GM12878 (cell line): ENCODE measurements at regions not wholly inside any gene's neighbourhood (a gene's known extent, or its start where the extent isn't known, plus 50 kb on each side); places are given as distances from the start of the nearest gene placed in this dataset.

Source experiments
- ATAC-seq: fragments of 200-7000 bp; cut with Tn5 transposase; 3 replicates; pipeline ENCODE4 v1.9.1; 2020; ENCODE audit warnings: mild to moderate bottlenecking, moderate library complexity
- BruUV-seq: library from RNA; stranded (reverse); fragments of 400-500 nt; replicated peaks from 2 replicates; lab custom pipeline; 2021; lab: Mats Ljungman, UMichigan
- CTCF ChIA-PET: fragments of 300-600 bp; sonication (Branson Sonifier 250); formaldehyde crosslinking; extraction: SDS; loops from one replicate; lab custom pipeline; 2021; ENCODE audit warnings: inconsistent platforms; lab: Yijun Ruan, JAX
- POLR2A ChIA-PET: fragments of 350-600 bp; formaldehyde crosslinking; extraction: SDS; loops from one replicate; lab custom pipeline; 2021; ENCODE audit warnings: inconsistent platforms; lab: Charles Lee
- RAD21 ChIA-PET: fragments of 300-600 bp; sonication (Branson Sonifier 250); formaldehyde crosslinking; loops from one replicate; lab custom pipeline; 2023; ENCODE audit warnings: antibody characterized with exemption; ENCODE audit not compliant: unreplicated experiment; lab: Charles Lee
- SMC1A ChIA-PET: fragments of 300-600 bp; sonication (Branson Sonifier 250); formaldehyde crosslinking; loops from one replicate; lab custom pipeline; 2023; ENCODE audit not compliant: unreplicated experiment, uncharacterized antibody; lab: Charles Lee
- DNase-seq: peaks from one replicate; pipeline ENCODE4 v3.0.0-alpha.2; 2011; ENCODE audit warnings: low read depth, low spot score
- FAIRE-seq: peaks from 3 replicates; lab custom pipeline; 2011; peaks lifted over from hg19 to GRCh38; lab: Jason Lieb, UNC
- H2AFZ ChIP-seq: 2 replicates; pipeline ENCODE4 v1.6.0; 2011; ENCODE audit warnings: low read depth, low read length, control low read depth; ENCODE audit not compliant: control insufficient read depth
- H3K27ac ChIP-seq: 2 replicates; pipeline ENCODE4 v1.5.1; 2011; ENCODE audit warnings: control low read depth; ENCODE audit not compliant: control insufficient read depth, insufficient read depth
- H3K27me3 ChIP-seq, 2 experiments: replicated peaks in 1 of 2; 2 replicates each; pipeline versions ENCODE4 v1.6.0 to v1.6.1; 2011; ENCODE audit warnings: low read length in 1 of 2; ENCODE audit not compliant: control insufficient read depth in 2 of 2, insufficient read depth in 2 of 2
- H3K36me3 ChIP-seq, 2 experiments: 2 replicates each; pipeline ENCODE4 v1.5.1; 2011; ENCODE audit warnings: low read length in 1 of 2; ENCODE audit not compliant: control insufficient read depth in 2 of 2, insufficient read depth in 2 of 2
- H3K4me1 ChIP-seq: 2 replicates; pipeline ENCODE4 v1.6.1; 2011; ENCODE audit warnings: mild to moderate bottlenecking, low read length, moderate library complexity, mixed read lengths; ENCODE audit not compliant: control insufficient read depth, insufficient read depth
- H3K4me2 ChIP-seq: 2 replicates; pipeline ENCODE4 v1.6.0; 2011; ENCODE audit warnings: control low read depth; ENCODE audit not compliant: control insufficient read depth, insufficient read depth
- H3K4me3 ChIP-seq: fragments of 200-600 bp; sonication (generic); 2 replicates; pipeline ENCODE4 v1.5.1; 2016
- H3K79me2 ChIP-seq: 2 replicates; pipeline ENCODE4 v1.6.0; 2011; ENCODE audit warnings: low read length; ENCODE audit not compliant: control insufficient read depth, insufficient read depth
- H3K9ac ChIP-seq: 2 replicates; pipeline ENCODE4 v1.8.0; 2011; ENCODE audit warnings: low read length, control low read depth, mixed read lengths; ENCODE audit not compliant: control insufficient read depth, insufficient read depth
- H3K9me3 ChIP-seq: replicated peaks from 3 replicates; pipeline ENCODE4 v1.5.1; 2011; ENCODE audit warnings: mild to moderate bottlenecking, low read length; ENCODE audit not compliant: control insufficient read depth, insufficient read depth
- H4K20me1 ChIP-seq: 2 replicates; pipeline ENCODE4 v1.6.0; 2011; ENCODE audit not compliant: control insufficient read depth, insufficient read depth
- BACH1 ChIP-seq: fragments of 450-650 bp; IDR thresholded peaks from 2 replicates; pipeline ENCODE4 v1.6.1; 2017; ENCODE audit warnings: mild to moderate bottlenecking, borderline replicate concordance
- EED ChIP-seq: sonication (generic); IDR thresholded peaks from 2 replicates; pipeline ENCODE4 v1.6.1; 2016; ENCODE audit warnings: antibody characterized with exemption, low read depth
- FOXM1 ChIP-seq: IDR thresholded peaks from 2 replicates; pipeline ENCODE4 v1.6.1; 2012; ENCODE audit warnings: low read depth, mild to moderate bottlenecking, inconsistent platforms, low read length, moderate library complexity
- JUNB ChIP-seq: IDR thresholded peaks from 2 replicates; pipeline ENCODE4 v1.6.1; 2016; ENCODE audit warnings: antibody characterized with exemption, mild to moderate bottlenecking
- PAX5 ChIP-seq: IDR thresholded peaks from 2 replicates; pipeline ENCODE4 v1.6.1; 2011; ENCODE audit warnings: low read depth, low read length, borderline replicate concordance
- POU2F2 ChIP-seq: IDR thresholded peaks from 3 replicates; pipeline ENCODE4 v1.6.1; 2011; ENCODE audit warnings: low read depth, mild to moderate bottlenecking, low read length, borderline replicate concordance
- RFX5 ChIP-seq: IDR thresholded peaks from 2 replicates; pipeline ENCODE4 v1.6.1; 2011; ENCODE audit warnings: low read depth, low read length, improper control_type of control experiment
- SMAD5 ChIP-seq: IDR thresholded peaks from 2 replicates; pipeline ENCODE4 v1.6.1; 2016; ENCODE audit warnings: antibody characterized with exemption, low read depth
- TAF1 ChIP-seq: IDR thresholded peaks from 2 replicates; pipeline ENCODE4 v1.6.1; 2011; ENCODE audit warnings: mild to moderate bottlenecking, low read depth, low read length, borderline replicate concordance
- TARDBP ChIP-seq: IDR thresholded peaks from 2 replicates; pipeline ENCODE4 v1.6.1; 2016; ENCODE audit warnings: borderline replicate concordance
- USF1 ChIP-seq: IDR thresholded peaks from 2 replicates; pipeline ENCODE4 v1.6.1; 2011; ENCODE audit warnings: borderline replicate concordance, low read depth, mild to moderate bottlenecking, moderate library complexity, mixed read lengths, low read length; ENCODE audit not compliant: insufficient read depth; ENCODE audit errors: extremely low read length
- WGBS: methylation state at CpG from one replicate; pipeline ENCODE4 v1.1.6; 2016; ENCODE audit warnings: low lambda C conversion rate; ENCODE audit not compliant: insufficient replicate concordance, insufficient coverage; ENCODE audit errors: missing lambda C conversion rate; 5-methylcytosine and 5-hydroxymethylcytosine counted together
- in situ Hi-C: fragments of 300-500 bp; cut with MboI; formaldehyde crosslinking; loops from 9 replicates; pipeline ENCODE4 v1.14.3; 2018; ENCODE audit warnings: mixed read lengths
- intact Hi-C: fragments of 100-400 bp; cut with micrococcal nuclease; formaldehyde crosslinking; loops from one replicate; pipeline ENCODE4 v1.14.2; 2022; ENCODE audit not compliant: unreplicated experiment

GRCh38 chr22:48951836-48952235 lies 875.8 kb downstream of the BRD1 start:
- Histone ChIP-seq H3K9ac (no peak overlapping the region), H3K27me3 (no peaks in the 10 kb centered on the region), H3K79me2 (no peaks in the 10 kb centered on the region), H3K4me3 (no peak overlapping the region), H3K9me3 (no peaks in the 10 kb centered on the region; the same call in 2 of the 3 replicates), H3K36me3 (no peaks in the 10 kb centered on the region), H3K4me2 (no peak overlapping the region), H3K4me1 (no peaks in the 10 kb centered on the region), H3K27ac (no peak overlapping the region), H2AFZ (no peak overlapping the region), H4K20me1 (no peaks in the 10 kb centered on the region)
- FAIRE-seq (no peak), ATAC-seq (no peak), DNase-seq (no peak)
- in situ Hi-C loops (no loop called here), intact Hi-C loops (no loop called here)
- no peak for TF ChIP-seq TARDBP
- no peak for TF ChIP-seq JUNB
- TF ChIP-seq PAX5, result no peak
- ChIA-PET CTCF (no interaction called here), SMC1A (no interaction called here), POLR2A (no interaction called here), RAD21 (no interaction called here)
- BruUV-seq, result no TSS peak
- 14% methylated on average over 6 of the region's 6 CpGs for WGBS

DNA sequence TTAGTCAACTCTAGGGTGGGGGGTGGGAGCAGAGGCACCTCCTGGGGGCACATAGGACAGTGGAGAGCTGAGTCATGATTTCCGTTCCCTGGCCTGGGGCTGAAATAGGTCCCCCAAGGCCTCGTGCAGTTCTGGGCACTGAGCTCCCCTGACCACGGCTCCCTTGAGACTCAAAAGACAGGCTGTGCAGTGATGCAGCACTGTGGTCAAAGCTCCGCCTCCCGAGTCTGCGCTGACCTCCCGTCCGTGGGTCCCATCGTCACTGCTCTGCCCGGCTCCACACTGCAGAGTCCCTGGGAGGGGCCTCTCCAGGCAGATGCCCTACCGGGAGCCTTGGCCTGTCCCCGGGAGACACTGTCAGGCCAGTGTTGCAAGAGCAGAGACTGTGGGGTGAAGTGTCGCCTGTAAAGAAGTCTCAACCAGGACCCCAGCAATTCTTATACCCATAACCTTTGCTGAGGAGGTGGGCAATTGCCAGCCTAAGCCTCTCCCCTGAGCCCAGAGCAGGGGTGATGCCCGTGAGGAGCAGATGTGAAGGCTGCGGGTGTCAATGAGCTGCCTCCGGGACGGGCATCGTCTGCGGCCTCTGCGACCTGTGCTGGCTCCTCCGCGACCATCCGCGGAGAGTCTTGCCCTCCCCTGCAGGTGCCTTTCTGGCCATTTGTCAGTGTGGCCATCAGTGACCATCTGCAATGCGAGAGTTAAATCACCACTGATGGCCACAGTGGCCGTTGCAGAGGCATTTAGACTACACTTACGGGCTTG lies 877.3 kb downstream of the BRD1 start:
- no peak overlapping the region for H2AFZ ChIP-seq
- H3K27ac ChIP-seq, result no peak overlapping the region
- no peaks in the 10 kb centered on the region for H4K20me1 ChIP-seq
- DNase-seq (no peak), FAIRE-seq (no peak), ATAC-seq (no peak)
- intact Hi-C loops (no loop called here), in situ Hi-C loops (no loop called here)
- RAD21 ChIA-PET, result no interaction called here
- TF ChIP-seq USF1 (no peak), RFX5 (no peak), POU2F2 (no peak), BACH1 (no peak), SMAD5 (no peak), FOXM1 (no peak), EED (no peak), TAF1 (no peak)
- POLR2A ChIA-PET, result no interaction called here
- H3K79me2 ChIP-seq, result no peaks in the 10 kb centered on the region
- no peaks in the 10 kb centered on the region for H3K27me3 ChIP-seq
- H3K9me3 ChIP-seq, result no peaks in the 10 kb centered on the region; the same call in 2 of the 3 replicates
- no peak overlapping the region for H3K4me3 ChIP-seq
- SMC1A ChIA-PET, result no interaction called here
- no peak overlapping the region for H3K4me2 ChIP-seq
- H3K9ac ChIP-seq, result no peak overlapping the region
- WGBS, result 45% methylated on average over 27 of the region's 27 CpGs
- H3K4me1 ChIP-seq, result no peaks in the 10 kb centered on the region
- no TSS peak for BruUV-seq
- CTCF ChIA-PET, result no interaction called here
- no peaks in the 10 kb centered on the region for H3K36me3 ChIP-seq
